ENCODE measurements at regions not wholly inside any gene's neighbourhood (a gene's known extent, or its start where the extent isn't known, plus 50 kb on each side); places are given as distances from the start of the nearest gene placed in this dataset.

GRCh38 chr19:30313353-30313750 is 58.8 kb upstream of the ZNF536 start:
- no peak for DNase-seq

- no peak for DNase-seq
Observed at GRCh38 chr19:30314056-30314804, 58.0 kb upstream of the ZNF536 start.

GRCh38 chr19:30314805-30315155 is 57.4 kb upstream of the ZNF536 start:
- DNase-seq, result no peak

DNA sequence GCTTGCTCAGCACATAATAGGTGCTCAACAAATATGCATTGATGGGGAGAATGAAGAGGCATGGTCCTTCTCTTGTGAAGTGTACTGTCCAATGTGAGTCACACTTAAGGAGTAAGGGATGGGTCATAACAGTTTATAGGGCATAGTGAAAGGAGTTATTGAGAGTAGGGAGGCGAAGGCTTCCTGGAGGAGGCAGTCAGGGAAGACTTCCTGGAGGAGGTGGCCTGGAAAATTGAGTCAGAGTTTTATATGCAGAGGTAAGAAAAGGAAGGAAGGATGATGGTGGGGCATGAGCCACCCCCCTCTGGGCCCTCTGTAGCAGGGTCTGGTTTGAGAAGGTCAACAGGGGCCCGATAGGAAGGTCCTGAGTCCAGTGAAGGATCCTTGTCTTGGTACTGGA is 57.0 kb upstream of the ZNF536 start:
- no peak for DNase-seq

DNA sequence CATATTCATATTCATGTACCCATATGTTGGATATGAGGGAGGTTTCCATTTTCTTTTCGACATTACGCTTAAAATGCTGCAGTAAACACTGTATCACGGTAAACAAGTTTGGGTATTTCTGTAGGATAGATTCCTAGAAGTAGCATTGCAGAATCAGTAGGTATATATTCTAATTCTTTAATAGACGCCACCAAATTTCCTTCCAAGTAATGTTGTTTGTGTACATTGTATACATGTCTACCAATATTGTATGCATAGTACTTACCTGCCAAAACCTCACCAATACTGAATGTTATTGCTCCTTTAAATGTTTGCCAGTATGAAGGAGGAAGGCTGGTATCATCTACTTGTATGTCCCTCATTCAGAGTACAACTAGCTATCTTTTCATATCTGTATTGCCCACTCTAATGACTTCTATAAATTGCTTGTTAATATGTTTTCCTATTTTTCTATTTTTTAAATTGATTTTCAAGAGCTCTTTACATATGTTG is 56.1 kb upstream of the ZNF536 start:
- no peak for DNase-seq

GRCh38 chr19:30316560-30317106 is 55.6 kb upstream of the ZNF536 start:
- DNase-seq, result no peak

DNA sequence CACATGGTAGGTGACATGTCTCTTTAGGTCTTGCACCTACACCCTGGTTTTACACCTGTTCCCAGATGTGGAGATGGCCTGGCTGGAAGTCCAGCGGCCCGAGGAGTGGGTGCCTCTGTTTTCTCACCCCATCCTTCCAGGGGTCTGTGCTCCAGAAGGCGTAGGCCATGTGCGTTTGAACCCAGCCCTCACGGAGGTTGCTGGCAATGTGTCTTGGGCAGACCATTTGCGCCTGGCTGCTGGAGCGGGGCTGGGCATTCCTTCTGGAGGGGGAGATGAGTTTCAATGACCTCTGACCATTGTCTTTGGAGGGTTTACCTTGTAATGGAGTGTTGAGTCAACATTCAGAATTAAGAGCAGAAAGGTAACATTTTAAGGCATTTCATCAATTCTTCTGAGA is 54.8 kb upstream of the ZNF536 start:
- DNase-seq, result no peak

DNA sequence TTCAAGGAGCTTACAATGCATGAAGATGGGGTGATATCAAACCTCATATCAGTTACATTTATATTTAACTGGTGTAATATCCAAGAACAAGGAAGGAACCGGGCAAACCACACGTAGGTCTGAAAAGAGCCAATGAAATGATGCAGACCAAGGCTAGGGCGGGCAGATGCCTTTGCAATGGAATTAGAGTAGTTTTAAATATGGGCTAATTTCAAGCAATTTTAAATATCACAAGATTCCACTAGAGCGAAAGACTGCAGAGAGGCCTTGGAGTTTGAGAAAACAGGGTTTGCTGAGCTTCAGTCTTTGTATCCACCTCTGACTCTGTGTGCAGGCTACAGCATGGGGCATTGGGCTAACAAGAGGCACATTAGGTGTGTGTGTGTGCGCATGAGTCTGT is 53.9 kb upstream of the ZNF536 start:
- no peak for DNase-seq

DNA sequence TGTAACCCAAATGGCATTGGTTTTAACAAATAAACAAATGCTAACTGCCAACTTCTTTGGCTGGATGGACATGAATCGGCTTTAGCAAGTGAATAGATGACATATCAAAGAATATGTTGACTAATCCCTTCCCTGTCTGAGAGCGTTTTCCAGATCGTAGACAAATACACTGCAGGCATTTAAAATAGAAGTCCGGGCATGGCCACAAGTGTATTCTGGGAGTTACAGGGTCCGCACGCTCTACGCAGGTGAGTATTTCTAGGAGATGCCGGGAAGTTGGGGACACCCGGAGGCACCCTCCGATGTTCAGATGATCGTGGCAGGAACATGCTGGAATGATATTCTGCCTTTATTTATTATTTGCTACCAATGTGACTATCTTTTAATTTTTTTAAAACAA is 53.2 kb upstream of the ZNF536 start:
- DNase-seq, result no peak

DNA sequence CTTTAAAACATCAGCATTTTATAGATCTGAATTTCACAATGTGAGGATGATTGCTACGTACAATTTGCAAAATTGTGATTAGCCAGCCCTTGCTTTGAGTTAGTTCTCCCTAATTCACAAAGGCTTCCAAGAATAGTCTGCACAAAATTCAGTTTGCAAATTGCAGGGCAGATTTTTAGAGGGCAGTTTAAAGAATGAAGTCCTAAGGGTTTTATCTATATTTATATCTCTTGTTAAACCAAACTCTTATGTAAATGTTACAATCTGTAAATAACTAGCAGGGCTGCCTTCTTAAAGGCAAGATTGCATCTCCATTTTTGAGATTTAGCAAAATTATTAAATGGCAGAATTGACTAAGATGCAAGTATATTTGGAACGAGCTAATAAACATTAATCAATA is 52.8 kb upstream of the ZNF536 start:
- no peak for DNase-seq

- DNase-seq, result no peak
Observed at GRCh38 chr19:30319876-30320275, 52.3 kb upstream of the ZNF536 start.

DNA sequence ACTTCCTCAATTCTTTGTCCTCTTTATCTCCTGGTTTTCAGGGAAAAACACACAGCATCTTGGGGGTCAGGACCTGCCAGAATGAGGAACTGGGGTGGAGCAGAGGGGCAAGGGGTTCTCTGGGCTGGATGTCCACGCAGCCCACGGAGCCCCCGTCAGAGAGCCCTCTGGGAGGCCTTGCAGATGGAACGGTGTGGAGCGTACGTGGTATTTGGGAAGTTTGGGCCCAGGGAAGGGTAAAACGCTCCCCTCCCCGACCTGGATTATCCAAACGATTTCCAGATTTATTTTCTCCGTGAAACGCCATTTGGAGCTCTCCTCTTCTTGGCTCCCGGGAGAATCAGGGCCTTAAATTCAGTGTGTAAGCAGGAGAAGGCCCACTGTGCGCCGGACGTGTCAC is 51.7 kb upstream of the ZNF536 start:
- DNase-seq, result no peak

GRCh38 chr19:30320916-30321315 is 51.3 kb upstream of the ZNF536 start:
- no peak for DNase-seq
